GM13976 (cell line): ENCODE measurements at regions not wholly inside any gene's neighbourhood (a gene's known extent, or its start where the extent isn't known, plus 50 kb on each side); places are given as distances from the start of the nearest gene placed in this dataset.

ENCODE experiments used
- DNase-seq: peaks from one replicate; pipeline ENCODE4 v3.0.0; 2012; ENCODE audit warnings: low spot score
- CTCF ChIP-seq: IDR thresholded peaks from 2 replicates; pipeline ENCODE4 v1.5.1; 2012; ENCODE audit warnings: borderline replicate concordance, mild to moderate bottlenecking; ENCODE audit not compliant: insufficient read depth; ENCODE audit errors: extremely low read depth, missing control alignments, control extremely low read depth
- in situ Hi-C: fragments of 300-500 bp; cut with MboI; formaldehyde crosslinking; loops from one replicate; pipeline ENCODE4 v1.12.0; 2022; ENCODE audit warnings: low sequenced_read_pairs, mixed read lengths, inconsistent platforms; ENCODE audit not compliant: unreplicated experiment

GRCh38 chr20:60553095-60553494 is 594.9 kb downstream of the CDH26 start:
- DNase-seq, result no peak
- in situ Hi-C loops, result no loop called here

GRCh38 chr20:60558486-60558885 is 600.3 kb downstream of the CDH26 start:
- no peak for DNase-seq
- in situ Hi-C loops, result no loop called here
- no peak for TF ChIP-seq CTCF

More at GRCh38 chr20:60553095-60553494, 594.9 kb downstream of the CDH26 start:
- no peak for TF ChIP-seq CTCF

- in situ Hi-C loops, result no loop called here
- TF ChIP-seq CTCF, result no peak
- DNase-seq, result no peak
Observed at GRCh38 chr20:60559462-60559861, 601.2 kb downstream of the CDH26 start.

GRCh38 chr20:60561052-60561451 is 602.8 kb downstream of the CDH26 start:
- no peak for TF ChIP-seq CTCF
- in situ Hi-C loops, result no loop called here
- DNase-seq, result no peak

GRCh38 chr20:60565083-60565482 is 606.9 kb downstream of the CDH26 start:
- no peak for TF ChIP-seq CTCF
- in situ Hi-C loops, result no loop called here
- DNase-seq, result no peak

- no peak for TF ChIP-seq CTCF
- in situ Hi-C loops, result no loop called here
- DNase-seq, result no peak
Observed at GRCh38 chr20:60565551-60565950, 607.3 kb downstream of the CDH26 start.

GRCh38 chr20:60569116-60569515 is 610.9 kb downstream of the CDH26 start:
- DNase-seq, result no peak
- no peak for TF ChIP-seq CTCF
- in situ Hi-C loops, result no loop called here
